GM12878 (cell line): ENCODE measurements at regions not wholly inside any gene's neighbourhood (a gene's known extent, or its start where the extent isn't known, plus 50 kb on each side); places are given as distances from the start of the nearest gene placed in this dataset.

Experiments
- ATAC-seq: fragments of 200-7000 bp; cut with Tn5 transposase; 3 replicates; pipeline ENCODE4 v1.9.1; 2020; ENCODE audit warnings: mild to moderate bottlenecking, moderate library complexity
- BruUV-seq: library from RNA; stranded (reverse); fragments of 400-500 nt; replicated peaks from 2 replicates; lab custom pipeline; 2021; lab: Mats Ljungman, UMichigan
- CTCF ChIA-PET: fragments of 300-600 bp; sonication (Branson Sonifier 250); formaldehyde crosslinking; extraction: SDS; loops from one replicate; lab custom pipeline; 2021; ENCODE audit warnings: inconsistent platforms; lab: Yijun Ruan, JAX
- POLR2A ChIA-PET: fragments of 350-600 bp; formaldehyde crosslinking; extraction: SDS; loops from one replicate; lab custom pipeline; 2021; ENCODE audit warnings: inconsistent platforms; lab: Charles Lee
- RAD21 ChIA-PET: fragments of 300-600 bp; sonication (Branson Sonifier 250); formaldehyde crosslinking; loops from one replicate; lab custom pipeline; 2023; ENCODE audit warnings: antibody characterized with exemption; ENCODE audit not compliant: unreplicated experiment; lab: Charles Lee
- SMC1A ChIA-PET: fragments of 300-600 bp; sonication (Branson Sonifier 250); formaldehyde crosslinking; loops from one replicate; lab custom pipeline; 2023; ENCODE audit not compliant: unreplicated experiment, uncharacterized antibody; lab: Charles Lee
- DNase-seq: peaks from one replicate; pipeline ENCODE4 v3.0.0-alpha.2; 2011; ENCODE audit warnings: low read depth, low spot score
- FAIRE-seq: peaks from 3 replicates; lab custom pipeline; 2011; peaks lifted over from hg19 to GRCh38; lab: Jason Lieb, UNC
- H2AFZ ChIP-seq: 2 replicates; pipeline ENCODE4 v1.6.0; 2011; ENCODE audit warnings: low read depth, low read length, control low read depth; ENCODE audit not compliant: control insufficient read depth
- H3K27ac ChIP-seq: 2 replicates; pipeline ENCODE4 v1.5.1; 2011; ENCODE audit warnings: control low read depth; ENCODE audit not compliant: control insufficient read depth, insufficient read depth
- H3K27me3 ChIP-seq, 2 experiments: replicated peaks in 1 of 2; 2 replicates each; pipeline versions ENCODE4 v1.6.0 to v1.6.1; 2011; ENCODE audit warnings: low read length in 1 of 2; ENCODE audit not compliant: control insufficient read depth in 2 of 2, insufficient read depth in 2 of 2
- H3K36me3 ChIP-seq, 2 experiments: 2 replicates each; pipeline ENCODE4 v1.5.1; 2011; ENCODE audit warnings: low read length in 1 of 2; ENCODE audit not compliant: control insufficient read depth in 2 of 2, insufficient read depth in 2 of 2
- H3K4me1 ChIP-seq: 2 replicates; pipeline ENCODE4 v1.6.1; 2011; ENCODE audit warnings: mild to moderate bottlenecking, low read length, moderate library complexity, mixed read lengths; ENCODE audit not compliant: control insufficient read depth, insufficient read depth
- H3K4me2 ChIP-seq: 2 replicates; pipeline ENCODE4 v1.6.0; 2011; ENCODE audit warnings: control low read depth; ENCODE audit not compliant: control insufficient read depth, insufficient read depth
- H3K4me3 ChIP-seq: fragments of 200-600 bp; sonication (generic); 2 replicates; pipeline ENCODE4 v1.5.1; 2016
- H3K79me2 ChIP-seq: 2 replicates; pipeline ENCODE4 v1.6.0; 2011; ENCODE audit warnings: low read length; ENCODE audit not compliant: control insufficient read depth, insufficient read depth
- H3K9ac ChIP-seq: 2 replicates; pipeline ENCODE4 v1.8.0; 2011; ENCODE audit warnings: low read length, control low read depth, mixed read lengths; ENCODE audit not compliant: control insufficient read depth, insufficient read depth
- H3K9me3 ChIP-seq: replicated peaks from 3 replicates; pipeline ENCODE4 v1.5.1; 2011; ENCODE audit warnings: mild to moderate bottlenecking, low read length; ENCODE audit not compliant: control insufficient read depth, insufficient read depth
- H4K20me1 ChIP-seq: 2 replicates; pipeline ENCODE4 v1.6.0; 2011; ENCODE audit not compliant: control insufficient read depth, insufficient read depth
- BCL11A ChIP-seq: IDR thresholded peaks from 2 replicates; pipeline ENCODE4 v1.6.1; 2011; ENCODE audit warnings: low read depth, low read length
- CHD1 ChIP-seq: IDR thresholded peaks from 2 replicates; pipeline ENCODE4 v1.6.1; 2012; ENCODE audit warnings: low read depth, low read length, improper control_type of control experiment
- MXI1 ChIP-seq: fragments of 150-350 bp; IDR thresholded peaks from 2 replicates; pipeline ENCODE4 v1.6.1; 2011; ENCODE audit warnings: low read depth, mild to moderate bottlenecking, inconsistent platforms, low read length, improper control_type of control experiment
- WGBS: methylation state at CpG from one replicate; pipeline ENCODE4 v1.1.6; 2016; ENCODE audit warnings: low lambda C conversion rate; ENCODE audit not compliant: insufficient replicate concordance, insufficient coverage; ENCODE audit errors: missing lambda C conversion rate; 5-methylcytosine and 5-hydroxymethylcytosine counted together
- in situ Hi-C: fragments of 300-500 bp; cut with MboI; formaldehyde crosslinking; loops from 9 replicates; pipeline ENCODE4 v1.14.3; 2018; ENCODE audit warnings: mixed read lengths
- intact Hi-C: fragments of 100-400 bp; cut with micrococcal nuclease; formaldehyde crosslinking; loops from one replicate; pipeline ENCODE4 v1.14.2; 2022; ENCODE audit not compliant: unreplicated experiment
- TF ChIP-seq, protein P1 (sequence below): IDR thresholded peaks from 2 replicates; pipeline ENCODE4 v1.6.1; 2011; ENCODE audit warnings: borderline replicate concordance, low read depth, mild to moderate bottlenecking, moderate library complexity, low read length; ENCODE audit not compliant: insufficient read depth, poor library complexity, severe bottlenecking

DNA sequence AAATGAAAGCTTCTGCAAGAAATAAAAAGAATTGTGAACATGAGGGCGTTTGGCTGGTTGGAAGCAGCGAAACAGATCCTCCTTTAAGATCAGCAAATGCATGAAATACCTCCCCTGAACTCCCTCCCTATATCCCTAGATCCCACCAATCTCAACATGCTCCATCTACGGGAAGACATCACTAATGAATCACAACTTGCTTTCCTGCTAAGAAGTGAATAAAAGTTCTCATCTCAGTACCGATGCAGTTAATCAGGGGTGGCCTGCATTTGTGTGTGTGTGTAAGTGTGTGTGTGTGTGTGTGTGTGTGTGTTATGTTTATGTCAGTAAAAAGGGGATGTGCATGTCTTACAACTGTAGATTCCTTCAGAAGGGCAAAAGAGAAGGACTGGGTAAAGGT is 238.7 kb downstream of the LIG4 start:
- Histone ChIP-seq H3K4me1 (no peaks in the 10 kb centered on the region), H3K9ac (no peak overlapping the region), H3K9me3 (no peaks in the 10 kb centered on the region), H3K27ac (no peak overlapping the region), H3K27me3 (no peaks in the 10 kb centered on the region)
- FAIRE-seq, result no peak
- intact Hi-C loops, result no loop called here
- ChIA-PET SMC1A (no interaction called here), RAD21 (no interaction called here)
- no peak for DNase-seq
- TF ChIP-seq, protein P1, sequence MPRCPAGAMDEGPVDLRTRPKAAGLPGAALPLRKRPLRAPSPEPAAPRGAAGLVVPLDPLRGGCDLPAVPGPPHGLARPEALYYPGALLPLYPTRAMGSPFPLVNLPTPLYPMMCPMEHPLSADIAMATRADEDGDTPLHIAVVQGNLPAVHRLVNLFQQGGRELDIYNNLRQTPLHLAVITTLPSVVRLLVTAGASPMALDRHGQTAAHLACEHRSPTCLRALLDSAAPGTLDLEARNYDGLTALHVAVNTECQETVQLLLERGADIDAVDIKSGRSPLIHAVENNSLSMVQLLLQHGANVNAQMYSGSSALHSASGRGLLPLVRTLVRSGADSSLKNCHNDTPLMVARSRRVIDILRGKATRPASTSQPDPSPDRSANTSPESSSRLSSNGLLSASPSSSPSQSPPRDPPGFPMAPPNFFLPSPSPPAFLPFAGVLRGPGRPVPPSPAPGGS, result no peak
- TF ChIP-seq, all 136 proteins: peak for 0
- Histone ChIP-seq H3K36me3 (no peaks in the 10 kb centered on the region), H3K4me3 (no peak overlapping the region), H2AFZ (no peak overlapping the region), H3K4me2 (no peak overlapping the region), H4K20me1 (no peaks in the 10 kb centered on the region), H3K79me2 (no peaks in the 10 kb centered on the region)
- 25% methylated on average over 4 of the region's 4 CpGs for WGBS
- no peak for ATAC-seq
- ChIA-PET CTCF (no interaction called here), POLR2A (no interaction called here)
- no TSS peak for BruUV-seq
- in situ Hi-C loops, result no loop called here

DNA sequence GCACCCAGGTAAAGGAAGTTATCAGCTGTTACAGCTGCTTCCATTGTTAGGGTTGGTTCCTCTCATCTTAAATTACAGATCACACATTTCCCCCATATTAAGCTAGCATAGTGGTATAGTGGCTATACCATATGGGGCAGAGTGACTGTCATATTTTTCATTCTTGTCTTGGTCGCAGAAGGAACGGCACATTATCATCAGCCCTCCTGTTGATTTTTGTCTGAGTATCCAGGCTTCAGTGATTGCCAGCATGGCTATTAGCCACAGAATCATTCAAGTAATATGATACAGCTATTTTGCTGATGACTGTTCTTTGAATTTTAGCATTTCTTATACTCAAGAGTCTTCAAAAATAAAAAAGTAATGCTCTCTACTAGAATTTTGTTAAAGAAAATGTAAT is 240.9 kb downstream of the LIG4 start:
- BruUV-seq, result no TSS peak
- ATAC-seq (no peak), DNase-seq (no peak), FAIRE-seq (no peak)
- H3K9me3 ChIP-seq, result no peaks in the 10 kb centered on the region
- intact Hi-C loops, result no loop called here
- ChIA-PET CTCF (interaction anchor here (0.6 kb wide), 1 partner anchor 973 kb away, joined by 3 read pairs; no protein-coding TSS in a partner anchor), POLR2A (no interaction called here), SMC1A (no interaction called here), RAD21 (no interaction called here)
- no peaks in the 10 kb centered on the region for H3K27me3 ChIP-seq
- no peak overlapping the region for H3K4me3 ChIP-seq
- no peaks in the 10 kb centered on the region for H3K4me1 ChIP-seq
- WGBS, result 77% methylated on average over 2 of the region's 2 CpGs
- no peaks in the 10 kb centered on the region for H3K36me3 ChIP-seq
- no peak overlapping the region for H3K27ac ChIP-seq
- TF ChIP-seq MXI1 (no peak), CHD1 (no peak), BCL11A (no peak)
- no peak overlapping the region for H2AFZ ChIP-seq
- H4K20me1 ChIP-seq, result no peaks in the 10 kb centered on the region
- H3K79me2 ChIP-seq, result no peaks in the 10 kb centered on the region
- H3K9ac ChIP-seq, result no peak overlapping the region
- in situ Hi-C loops, result no loop called here
- no peak overlapping the region for H3K4me2 ChIP-seq
